Fibroblast of lung (primary cell): ENCODE measurements at regions not wholly inside any gene's neighbourhood (a gene's known extent, or its start where the extent isn't known, plus 50 kb on each side); places are given as distances from the start of the nearest gene placed in this dataset.
"Not testable (repeated sequence)": the region's sequence is repeated elsewhere in the genome, so short reads cannot be mapped to it uniquely, and the experiment has no call there.

Experiments
- DNase-seq, 2 donors: peaks; one replicate each; pipeline versions ENCODE4 v3.0.0 to v3.0.0-alpha.2; 2010; ENCODE audit warnings: low read depth in 2 of 2
- H2AFZ ChIP-seq: 2 replicates; pipeline ENCODE4 v1.5.1; 2012; ENCODE audit warnings: low read length, control low read depth, inconsistent platforms
- H3K27ac ChIP-seq: 2 replicates; pipeline ENCODE4 v1.5.1; 2011; ENCODE audit warnings: low read length, control low read depth; ENCODE audit not compliant: insufficient read depth
- H3K27me3 ChIP-seq: 2 replicates; pipeline ENCODE4 v1.5.1; 2011; ENCODE audit warnings: mild to moderate bottlenecking, low read length; ENCODE audit not compliant: control insufficient read depth, insufficient read depth
- H3K36me3 ChIP-seq: 2 replicates; pipeline ENCODE4 v1.5.1; 2011; ENCODE audit warnings: low read length; ENCODE audit not compliant: control insufficient read depth, insufficient read depth
- H3K4me1 ChIP-seq: 2 replicates; pipeline ENCODE4 v1.5.1; 2011; ENCODE audit warnings: low read length; ENCODE audit not compliant: control insufficient read depth, insufficient read depth; ENCODE audit errors: extremely low read depth
- H3K4me2 ChIP-seq: 2 replicates; pipeline ENCODE4 v1.5.1; 2011; ENCODE audit warnings: low read length, control low read depth; ENCODE audit not compliant: insufficient read depth; ENCODE audit errors: extremely low read depth
- H3K4me3 ChIP-seq, 4 experiments: fragments of 200-600 bp in 1 of 4; sonication (generic) in 1 of 4; replicated peaks in 1 of 4; 2 replicates each; pipeline ENCODE4 v1.5.1; 2011 to 2016; ENCODE audit warnings: low read length in 4 of 4, low read depth in 3 of 4, mild to moderate bottlenecking in 3 of 4, control low read depth in 2 of 4, inconsistent platforms in 1 of 4, mixed read lengths in 1 of 4; ENCODE audit not compliant: insufficient read depth in 1 of 4; ENCODE audit errors: control extremely low read depth in 1 of 4
- H3K79me2 ChIP-seq: 2 replicates; pipeline ENCODE4 v1.5.1; 2012; ENCODE audit warnings: mild to moderate bottlenecking, low read length, inconsistent platforms; ENCODE audit not compliant: control insufficient read depth, insufficient read depth
- H3K9ac ChIP-seq: 2 replicates; pipeline ENCODE4 v1.5.1; 2011; ENCODE audit warnings: mild to moderate bottlenecking, low read length, control low read depth; ENCODE audit not compliant: insufficient read depth
- H3K9me3 ChIP-seq: 2 replicates; pipeline ENCODE4 v1.5.1; 2012; ENCODE audit warnings: low read depth, low read length; ENCODE audit not compliant: control insufficient read depth, insufficient read depth
- H4K20me1 ChIP-seq: 2 replicates; pipeline ENCODE4 v1.5.1; 2011; ENCODE audit warnings: low read length; ENCODE audit not compliant: control insufficient read depth, insufficient read depth; ENCODE audit errors: extremely low read depth
- CTCF ChIP-seq, 2 donors: IDR thresholded peaks in 1 of 2; conservative IDR thresholded peaks in 1 of 2; 1 replicate in 1 of 2; 2 replicates in 1 of 2; pipeline ENCODE4 v1.5.1; 2011 to 2012; ENCODE audit warnings: low read length in 2 of 2, control low read depth in 1 of 2, inconsistent platforms in 1 of 2, low read depth in 1 of 2, mild to moderate bottlenecking in 1 of 2
- EZH2 ChIP-seq: IDR thresholded peaks from 2 replicates; pipeline ENCODE4 v1.5.1; 2012; ENCODE audit warnings: low read length, control low read depth, mild to moderate bottlenecking; ENCODE audit errors: missing control alignments

- H2AFZ ChIP-seq, result no peak overlapping the region
- H3K36me3 ChIP-seq, result no peaks in the 10 kb centered on the region
- no peaks in the 10 kb centered on the region for H3K27me3 ChIP-seq
- no peak overlapping the region for H3K27ac ChIP-seq
- H3K4me3 ChIP-seq, result no peak overlapping the region
- H3K4me1 ChIP-seq, result no peaks in the 10 kb centered on the region
- no peaks in the 10 kb centered on the region for H4K20me1 ChIP-seq
- TF ChIP-seq CTCF (conservative IDR thresholded peaks at IDR 0.05 in 1 of 2, IDR thresholded peaks at IDR 0.05 in 1 of 2; ENCODE audit: low read depth in 1 of 2, low read length in 2 of 2), result no peak
- TF ChIP-seq EZH2, result no peak
- H3K79me2 ChIP-seq, result no peaks in the 10 kb centered on the region
- H3K4me2 ChIP-seq, result no peak overlapping the region
- no peak for DNase-seq
- H3K9ac ChIP-seq, result no peak overlapping the region
- no peaks in the 10 kb centered on the region for H3K9me3 ChIP-seq
These were observed 79.1 kb upstream of the KCNE2 start for GRCh38 chr21:34284666-34285065.

GRCh38 chr21:34288042-34288441 is 75.8 kb upstream of the KCNE2 start:
- H3K4me2 ChIP-seq, H4K20me1 ChIP-seq, H3K27ac ChIP-seq, DNase-seq, H3K4me3 ChIP-seq, H3K36me3 ChIP-seq, H3K9me3 ChIP-seq, H3K27me3 ChIP-seq, H3K79me2 ChIP-seq, H3K9ac ChIP-seq, H3K4me1 ChIP-seq, H2AFZ ChIP-seq: not testable (repeated sequence)

DNA sequence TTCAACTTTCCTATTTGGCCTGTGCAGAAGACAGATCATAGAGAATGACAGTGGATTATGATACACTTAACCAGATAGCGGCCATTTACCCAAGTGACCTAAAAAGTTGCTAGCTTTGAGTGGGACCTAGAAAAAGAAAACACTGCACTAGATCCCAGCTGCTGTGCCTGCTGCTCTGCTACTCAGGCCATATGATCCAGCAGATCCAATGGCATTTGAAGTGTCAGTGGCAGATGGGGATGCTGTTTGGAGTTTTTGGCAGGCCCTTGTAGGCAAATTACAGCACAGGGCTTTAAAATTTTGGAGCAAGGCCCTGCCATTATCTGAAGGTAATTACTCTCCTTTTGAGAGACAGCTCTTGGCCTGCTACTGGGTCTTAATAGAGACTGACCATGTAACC is 74.0 kb upstream of the KCNE2 start:
- no peak for TF ChIP-seq EZH2
- TF ChIP-seq CTCF (conservative IDR thresholded peaks at IDR 0.05 in 1 of 2, IDR thresholded peaks at IDR 0.05 in 1 of 2; ENCODE audit: low read depth in 1 of 2, low read length in 2 of 2), result no peak
- Histone ChIP-seq H3K9ac (no peak overlapping the region), H3K36me3 (no peaks in the 10 kb centered on the region), H3K9me3 (no peaks in the 10 kb centered on the region), H3K4me3 (no peak overlapping the region), H4K20me1 (no peaks in the 10 kb centered on the region), H3K4me1 (no peaks in the 10 kb centered on the region), H3K27me3 (peaks cover 3% of the 10 kb centered on the region), H3K27ac (no peak overlapping the region), H3K4me2 (no peak overlapping the region), H3K79me2 (no peaks in the 10 kb centered on the region), H2AFZ (no peak overlapping the region)
- no peak for DNase-seq

DNA sequence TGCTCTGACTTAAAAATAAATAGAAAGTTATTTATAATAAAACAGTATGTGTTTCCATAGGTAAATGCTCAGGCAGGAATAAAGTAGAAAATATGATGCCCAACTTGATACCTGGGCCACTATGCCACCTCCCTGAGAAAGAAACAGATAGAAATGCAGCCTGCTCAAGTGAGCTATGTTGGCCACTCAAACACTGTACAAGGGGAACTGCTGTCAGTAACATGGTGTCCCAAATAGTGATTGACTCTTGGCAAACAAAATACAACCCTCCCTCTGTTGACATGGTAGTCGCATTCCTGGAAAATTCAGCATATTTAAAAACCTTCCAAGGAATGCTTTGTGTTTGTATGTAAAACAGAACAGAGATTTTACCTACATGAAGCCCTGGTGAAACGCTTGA is 66.9 kb upstream of the KCNE2 start:
- Histone ChIP-seq H3K9ac (no peak overlapping the region), H3K36me3 (no peaks in the 10 kb centered on the region), H2AFZ (no peak overlapping the region), H3K79me2 (no peaks in the 10 kb centered on the region), H3K27ac (no peak overlapping the region), H3K9me3 (no peaks in the 10 kb centered on the region), H3K4me2 (no peak overlapping the region), H4K20me1 (no peaks in the 10 kb centered on the region), H3K4me1 (no peaks in the 10 kb centered on the region), H3K4me3 (no peak overlapping the region), H3K27me3 (peaks cover 4% of the 10 kb centered on the region)
- TF ChIP-seq EZH2 (no peak), CTCF (conservative IDR thresholded peaks at IDR 0.05 in 1 of 2, IDR thresholded peaks at IDR 0.05 in 1 of 2; ENCODE audit: low read depth in 1 of 2, low read length in 2 of 2) (no peak)
- no peak for DNase-seq
